PC-9 (cell line): ENCODE measurements at regions not wholly inside any gene's neighbourhood (a gene's known extent, or its start where the extent isn't known, plus 50 kb on each side); places are given as distances from the start of the nearest gene placed in this dataset.

Source experiments
- CTCF ChIP-seq: fragments of 200-600 bp; sonication (generic); conservative IDR thresholded peaks from 2 replicates; pipeline ENCODE4 v1.6.1; 2017; ENCODE audit warnings: mixed run types, antibody characterized with exemption, mild to moderate bottlenecking, moderate library complexity
- EZH2 ChIP-seq: fragments of 200-600 bp; sonication (generic); IDR thresholded peaks from 2 replicates; pipeline ENCODE4 v1.8.0; 2017; ENCODE audit warnings: antibody characterized with exemption, low read depth

- no peak for TF ChIP-seq CTCF
- TF ChIP-seq EZH2, result no peak
Measured at GRCh38 chr12:81944886-81945285, 185.7 kb upstream of the PPFIA2 start.
